ENCODE measurements at regions not wholly inside any gene's neighbourhood (a gene's known extent, or its start where the extent isn't known, plus 50 kb on each side); places are given as distances from the start of the nearest gene placed in this dataset.

DNA sequence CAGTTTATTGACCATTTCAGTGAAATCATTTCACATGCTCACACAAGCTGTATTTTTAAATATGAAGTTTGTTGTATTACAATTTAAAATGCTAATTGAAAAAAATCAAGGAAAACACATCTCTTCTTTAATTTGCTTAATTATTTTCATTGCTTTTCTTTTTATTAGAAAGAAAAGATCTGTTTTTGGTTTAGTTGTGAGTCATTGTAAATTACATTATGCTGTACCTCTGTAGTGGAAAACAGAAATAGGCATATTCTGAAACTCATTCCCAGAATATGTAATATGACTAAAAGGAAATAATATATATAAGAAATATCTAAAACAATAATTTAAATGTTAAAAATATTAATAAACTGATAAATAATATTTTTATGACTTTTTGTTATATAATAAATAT is 161.9 kb downstream of the HGF start:
- intact Hi-C loops (cut with micrococcal nuclease), result no loop called here
- DNase-seq (no peak), ATAC-seq (no peak)
- H3K4me1 ChIP-seq (ENCODE audit: control insufficient read depth in 2 of 2, insufficient read depth in 2 of 2, low read length in 2 of 2), result no peaks in the 10 kb centered on the region
- H3K4me3 ChIP-seq (ENCODE audit: low read length), result no peak overlapping the region
- no peak overlapping the region for H3K27ac Mint-ChIP-seq
- H3K9me3 Mint-ChIP-seq, result peaks cover 0 to 4% (median 0%) of the 10 kb centered on the region in 11 donors
- H3K27ac ChIP-seq (ENCODE audit: low read depth, low read length), result no peak overlapping the region
- no peaks in the 10 kb centered on the region for H3K27me3 Mint-ChIP-seq
- POLR2A ChIA-PET, result no interaction called here
- no peak overlapping the region for H3K4me3 Mint-ChIP-seq
- H3K27me3 ChIP-seq (ENCODE audit: control insufficient read depth in 2 of 2, insufficient read depth in 2 of 2, low read length in 2 of 2), result no peaks in the 10 kb centered on the region
- no peaks in the 10 kb centered on the region for H3K4me1 Mint-ChIP-seq
- no peaks in the 10 kb centered on the region for H3K36me3 Mint-ChIP-seq
- CTCF ChIA-PET, result no interaction called here
- no peaks in the 10 kb centered on the region for H3K9me3 ChIP-seq (ENCODE audit: control insufficient read depth in 2 of 3, low read length in 3 of 3)
- no peaks in the 10 kb centered on the region for H3K36me3 ChIP-seq (ENCODE audit: control insufficient read depth in 2 of 3, insufficient read depth in 3 of 3, low read length in 3 of 3)

DNA sequence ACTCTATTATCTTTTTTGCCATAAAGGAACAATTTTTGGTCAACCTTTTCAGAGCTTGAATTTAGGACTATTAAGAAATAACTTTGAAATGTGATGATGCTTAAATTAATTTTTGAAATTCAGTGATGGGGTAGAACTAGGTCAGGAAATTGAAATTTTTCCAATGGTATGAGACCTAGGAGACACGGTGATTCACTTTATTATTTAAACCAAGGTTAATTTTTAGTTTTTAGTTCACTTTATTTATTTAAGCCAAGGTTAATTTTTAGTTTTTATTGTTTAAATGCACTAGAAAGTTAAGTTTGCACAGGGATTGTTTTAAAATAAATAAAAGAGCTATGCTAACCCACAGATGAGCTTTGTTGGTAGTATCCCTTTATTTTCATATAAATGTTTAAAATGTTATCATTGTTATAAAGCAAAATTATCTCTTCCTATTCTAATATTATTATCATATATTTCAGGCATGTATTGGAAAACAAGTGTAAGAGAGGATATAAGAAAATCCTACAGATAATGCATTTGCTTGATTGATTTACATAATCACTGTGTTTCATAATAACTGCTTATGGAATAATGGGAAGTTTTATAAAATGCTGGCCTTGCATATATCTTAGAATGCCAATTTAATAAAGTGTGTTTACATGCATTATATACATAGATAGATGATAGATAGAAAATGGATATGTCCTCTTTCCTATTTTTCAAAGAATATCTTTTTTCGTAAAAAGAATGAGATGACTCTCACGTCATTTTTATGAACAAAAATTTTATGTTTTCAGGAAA is 163.6 kb downstream of the HGF start:
- ChIA-PET POLR2A (no interaction called here), CTCF (no interaction called here)
- no peak for ATAC-seq
- no peaks in the 10 kb centered on the region for H3K27me3 ChIP-seq (ENCODE audit: control insufficient read depth in 2 of 2, insufficient read depth in 2 of 2, low read length in 2 of 2)
- Mint-ChIP-seq H3K36me3 (no peaks in the 10 kb centered on the region), H3K27me3 (no peaks in the 10 kb centered on the region), H3K4me1 (no peaks in the 10 kb centered on the region), H3K9me3 (peaks cover 0 to 4% (median 0%) of the 10 kb centered on the region in 11 donors), H3K27ac (no peak overlapping the region), H3K4me3 (no peak overlapping the region)
- H3K9me3 ChIP-seq (ENCODE audit: control insufficient read depth in 2 of 3, low read length in 3 of 3), result no peaks in the 10 kb centered on the region
- no peaks in the 10 kb centered on the region for H3K36me3 ChIP-seq (ENCODE audit: control insufficient read depth in 2 of 3, insufficient read depth in 3 of 3, low read length in 3 of 3)
- no peaks in the 10 kb centered on the region for H3K4me1 ChIP-seq (ENCODE audit: control insufficient read depth in 2 of 2, insufficient read depth in 2 of 2, low read length in 2 of 2)
- no peak for DNase-seq
- no peak overlapping the region for H3K27ac ChIP-seq (ENCODE audit: low read depth, low read length)
- intact Hi-C loops (cut with micrococcal nuclease), result no loop called here
- H3K4me3 ChIP-seq (ENCODE audit: low read length), result no peak overlapping the region

DNA sequence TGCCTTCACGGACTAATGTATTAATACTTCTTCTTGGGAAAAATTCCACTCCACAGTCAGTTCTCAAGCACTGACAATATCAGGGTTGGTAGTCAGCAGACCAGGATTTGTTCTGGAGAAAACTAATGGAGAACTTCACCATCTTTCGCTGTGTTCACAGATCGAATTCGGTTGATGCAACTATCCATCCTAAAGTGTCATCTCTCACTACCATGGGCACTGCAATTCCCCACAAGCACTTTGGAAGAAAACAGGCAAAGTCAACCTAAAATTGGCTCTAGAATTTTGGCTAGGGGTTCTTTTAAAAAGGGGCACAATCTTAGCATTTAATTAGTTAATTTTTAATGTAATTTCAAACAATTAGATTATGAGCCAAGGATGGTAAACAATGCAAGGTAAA is 164.4 kb downstream of the HGF start:
- no peaks in the 10 kb centered on the region for H3K36me3 ChIP-seq (ENCODE audit: control insufficient read depth in 2 of 3, insufficient read depth in 3 of 3, low read length in 3 of 3)
- Mint-ChIP-seq H3K4me1 (no peaks in the 10 kb centered on the region), H3K27me3 (no peaks in the 10 kb centered on the region), H3K27ac (no peak overlapping the region), H3K36me3 (no peaks in the 10 kb centered on the region), H3K9me3 (peaks cover 0 to under 1% (median 0%) of the 10 kb centered on the region in 11 donors), H3K4me3 (no peak overlapping the region)
- intact Hi-C loops (cut with micrococcal nuclease), result no loop called here
- no peaks in the 10 kb centered on the region for H3K4me1 ChIP-seq (ENCODE audit: control insufficient read depth in 2 of 2, insufficient read depth in 2 of 2, low read length in 2 of 2)
- ATAC-seq, result no peak
- no peaks in the 10 kb centered on the region for H3K9me3 ChIP-seq (ENCODE audit: control insufficient read depth in 2 of 3, low read length in 3 of 3)
- no peak for DNase-seq
- no peak overlapping the region for H3K27ac ChIP-seq (ENCODE audit: low read depth, low read length)
- ChIA-PET POLR2A (no interaction called here), CTCF (no interaction called here)
- H3K27me3 ChIP-seq (ENCODE audit: control insufficient read depth in 2 of 2, insufficient read depth in 2 of 2, low read length in 2 of 2), result no peaks in the 10 kb centered on the region
- H3K4me3 ChIP-seq (ENCODE audit: low read length), result no peak overlapping the region

DNA sequence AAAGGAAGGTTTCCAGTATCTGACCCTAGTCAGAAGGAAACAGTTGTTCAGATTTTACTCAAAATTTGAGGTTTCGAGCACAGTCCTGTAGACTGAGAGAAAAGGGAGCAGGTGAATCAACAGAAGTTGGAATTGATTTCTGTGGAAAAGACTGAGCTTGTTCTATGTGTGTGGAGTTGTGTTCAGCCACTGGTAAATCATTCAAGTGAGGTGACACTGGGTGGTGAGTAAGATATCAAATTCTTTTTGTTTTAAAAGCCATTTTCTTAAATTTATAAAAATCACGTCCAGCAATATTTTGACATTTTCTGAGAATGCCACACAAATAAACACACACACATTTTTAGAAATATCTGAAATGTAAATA is 165.1 kb downstream of the HGF start:
- Histone ChIP-seq H3K27me3 (ENCODE audit: control insufficient read depth in 2 of 2, insufficient read depth in 2 of 2, low read length in 2 of 2) (no peaks in the 10 kb centered on the region), H3K4me3 (ENCODE audit: low read length) (no peak overlapping the region), H3K36me3 (ENCODE audit: control insufficient read depth in 2 of 3, insufficient read depth in 3 of 3, low read length in 3 of 3) (no peaks in the 10 kb centered on the region), H3K27ac (ENCODE audit: low read depth, low read length) (no peak overlapping the region), H3K4me1 (ENCODE audit: control insufficient read depth in 2 of 2, insufficient read depth in 2 of 2, low read length in 2 of 2) (no peaks in the 10 kb centered on the region), H3K9me3 (ENCODE audit: control insufficient read depth in 2 of 3, low read length in 3 of 3) (no peaks in the 10 kb centered on the region)
- Mint-ChIP-seq H3K4me3 (no peak overlapping the region), H3K36me3 (no peaks in the 10 kb centered on the region), H3K9me3 (peaks cover 0 to 6% (median 0%) of the 10 kb centered on the region in 11 donors), H3K27ac (no peak overlapping the region), H3K27me3 (no peaks in the 10 kb centered on the region), H3K4me1 (no peaks in the 10 kb centered on the region)
- intact Hi-C loops (cut with micrococcal nuclease), result no loop called here
- POLR2A ChIA-PET, result no interaction called here
- no peak for ATAC-seq
- DNase-seq, result no peak
- CTCF ChIA-PET, result no interaction called here

DNA sequence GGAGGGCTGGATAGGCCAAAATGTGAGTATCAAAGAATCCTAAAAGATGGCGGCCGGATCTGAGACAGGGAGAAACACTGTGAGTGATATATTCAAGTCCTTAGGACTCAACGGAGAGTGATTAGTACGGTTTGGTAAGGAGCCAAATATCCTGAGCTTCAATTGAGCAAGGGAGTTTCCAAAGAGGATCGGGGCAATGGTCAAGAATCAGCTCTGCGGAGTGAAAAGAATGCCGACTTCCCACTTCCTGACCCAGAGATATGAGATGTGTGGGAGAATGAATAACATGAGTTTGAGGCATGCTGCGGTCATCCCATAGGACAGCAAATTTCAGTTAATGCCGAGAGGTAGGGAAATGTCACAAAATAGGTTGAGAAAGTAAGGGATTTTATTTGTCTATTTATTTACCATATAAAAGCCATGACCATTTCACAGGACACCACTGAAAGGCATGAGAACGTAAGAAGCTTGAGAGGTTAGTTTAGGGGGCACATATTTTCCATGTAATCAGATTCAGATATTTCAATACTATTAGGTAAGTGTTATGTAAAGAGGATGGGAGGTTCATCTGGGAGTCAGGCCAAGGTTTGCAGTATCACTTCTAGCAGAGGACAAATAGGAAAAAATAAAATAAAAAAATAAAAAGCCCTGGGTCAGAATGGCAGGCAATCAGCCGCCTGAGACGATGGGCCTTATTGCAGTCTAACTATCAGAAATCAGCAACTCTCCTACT is 165.6 kb downstream of the HGF start:
- Mint-ChIP-seq H3K27ac (no peak overlapping the region), H3K4me1 (no peaks in the 10 kb centered on the region), H3K9me3 (peaks cover 0 to 6% (median 0%) of the 10 kb centered on the region in 11 donors), H3K27me3 (no peaks in the 10 kb centered on the region), H3K36me3 (no peaks in the 10 kb centered on the region), H3K4me3 (no peak overlapping the region)
- Histone ChIP-seq H3K9me3 (ENCODE audit: control insufficient read depth in 2 of 3, low read length in 3 of 3) (no peaks in the 10 kb centered on the region), H3K27me3 (ENCODE audit: control insufficient read depth in 2 of 2, insufficient read depth in 2 of 2, low read length in 2 of 2) (no peaks in the 10 kb centered on the region), H3K4me3 (ENCODE audit: low read length) (no peak overlapping the region), H3K4me1 (ENCODE audit: control insufficient read depth in 2 of 2, insufficient read depth in 2 of 2, low read length in 2 of 2) (no peaks in the 10 kb centered on the region), H3K36me3 (ENCODE audit: control insufficient read depth in 2 of 3, insufficient read depth in 3 of 3, low read length in 3 of 3) (no peaks in the 10 kb centered on the region), H3K27ac (ENCODE audit: low read depth, low read length) (no peak overlapping the region)
- intact Hi-C loops (cut with micrococcal nuclease), result no loop called here
- ATAC-seq (no peak), DNase-seq (no peak)
- CTCF ChIA-PET, result no interaction called here
- POLR2A ChIA-PET, result no interaction called here

DNA sequence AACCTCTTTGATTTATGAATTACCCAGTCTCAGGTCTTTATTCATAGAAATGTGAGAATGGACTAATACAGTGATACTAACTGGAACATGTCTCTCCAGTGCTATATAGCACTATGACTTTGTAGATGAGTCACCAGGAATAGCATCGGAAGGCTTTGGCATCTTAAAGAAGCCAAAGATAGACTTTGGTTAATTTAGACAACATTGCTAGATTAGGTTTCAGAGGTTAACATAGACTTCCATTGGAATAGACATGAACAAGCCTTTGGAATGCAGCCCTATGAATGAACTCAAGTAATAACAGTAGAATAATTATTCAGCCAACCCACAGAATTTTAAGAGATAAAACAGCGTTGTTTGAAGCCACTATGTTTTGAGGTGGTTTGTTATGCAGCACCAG is 169.2 kb downstream of the HGF start:
- Mint-ChIP-seq H3K4me3 (no peak overlapping the region), H3K27ac (no peak overlapping the region), H3K4me1 (no peaks in the 10 kb centered on the region), H3K9me3 (peaks cover 0 to 7% (median 0%) of the 10 kb centered on the region in 11 donors), H3K36me3 (no peaks in the 10 kb centered on the region), H3K27me3 (no peaks in the 10 kb centered on the region)
- intact Hi-C loops (cut with micrococcal nuclease), result no loop called here
- ChIA-PET POLR2A (no interaction called here), CTCF (no interaction called here)
- ATAC-seq, result no peak
- no peaks in the 10 kb centered on the region for H3K4me1 ChIP-seq (ENCODE audit: control insufficient read depth in 2 of 2, insufficient read depth in 2 of 2, low read length in 2 of 2)
- no peak overlapping the region for H3K27ac ChIP-seq (ENCODE audit: low read depth, low read length)
- H3K27me3 ChIP-seq (ENCODE audit: control insufficient read depth in 2 of 2, insufficient read depth in 2 of 2, low read length in 2 of 2), result no peaks in the 10 kb centered on the region
- H3K9me3 ChIP-seq (ENCODE audit: control insufficient read depth in 2 of 3, low read length in 3 of 3), result no peaks in the 10 kb centered on the region
- no peak overlapping the region for H3K4me3 ChIP-seq (ENCODE audit: low read length)
- no peaks in the 10 kb centered on the region for H3K36me3 ChIP-seq (ENCODE audit: control insufficient read depth in 2 of 3, insufficient read depth in 3 of 3, low read length in 3 of 3)
- DNase-seq, result no peak

DNA sequence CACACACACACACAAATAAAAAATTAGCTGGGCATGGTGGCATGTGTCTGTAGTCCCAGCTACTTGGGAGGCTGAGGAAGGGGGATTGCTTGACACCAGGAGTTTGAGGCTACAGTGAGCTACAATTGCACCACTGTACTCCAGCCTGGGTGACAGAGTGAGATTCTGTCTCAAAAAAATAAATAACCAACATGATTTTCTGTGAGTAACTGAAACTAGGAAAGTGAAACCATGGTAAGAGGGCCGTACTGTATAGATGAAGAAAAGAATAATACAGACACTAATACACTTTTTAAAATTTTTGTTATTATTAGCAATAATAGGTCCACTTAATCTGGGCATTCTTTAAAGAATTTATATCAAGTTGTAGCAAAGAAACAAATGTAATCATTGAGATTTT is 170.9 kb downstream of the HGF start:
- Mint-ChIP-seq H3K4me1 (no peaks in the 10 kb centered on the region), H3K9me3 (peaks cover 0 to 17% (median 2%) of the 10 kb centered on the region in 11 donors), H3K4me3 (no peak overlapping the region), H3K27ac (no peak overlapping the region), H3K27me3 (no peaks in the 10 kb centered on the region), H3K36me3 (no peaks in the 10 kb centered on the region)
- no peaks in the 10 kb centered on the region for H3K27me3 ChIP-seq (ENCODE audit: control insufficient read depth in 2 of 2, insufficient read depth in 2 of 2, low read length in 2 of 2)
- intact Hi-C loops (cut with micrococcal nuclease), result no loop called here
- POLR2A ChIA-PET, result no interaction called here
- no peaks in the 10 kb centered on the region for H3K9me3 ChIP-seq (ENCODE audit: control insufficient read depth in 2 of 3, low read length in 3 of 3)
- H3K36me3 ChIP-seq (ENCODE audit: control insufficient read depth in 2 of 3, insufficient read depth in 3 of 3, low read length in 3 of 3), result no peaks in the 10 kb centered on the region
- DNase-seq (no peak), ATAC-seq (no peak)
- H3K4me1 ChIP-seq (ENCODE audit: control insufficient read depth in 2 of 2, insufficient read depth in 2 of 2, low read length in 2 of 2), result no peaks in the 10 kb centered on the region
- CTCF ChIA-PET, result no interaction called here
- H3K27ac ChIP-seq (ENCODE audit: low read depth, low read length), result no peak overlapping the region
- no peak overlapping the region for H3K4me3 ChIP-seq (ENCODE audit: low read length)

Data from naive thymus-derived CD4-positive, alpha-beta T cell (primary cell).